Mesenteric fat pad (tissue), 1 donor: ENCODE measurements at regions not wholly inside any gene's neighbourhood (a gene's known extent, or its start where the extent isn't known, plus 50 kb on each side); places are given as distances from the start of the nearest gene placed in this dataset.

ENCODE experiments used
- DNase-seq: peaks from one replicate; pipeline ENCODE4 v3.0.0-alpha.2; 2020; ENCODE audit warnings: low spot score
- donor health status: DM: yes; HTN: yes; CAD: no.

DNA sequence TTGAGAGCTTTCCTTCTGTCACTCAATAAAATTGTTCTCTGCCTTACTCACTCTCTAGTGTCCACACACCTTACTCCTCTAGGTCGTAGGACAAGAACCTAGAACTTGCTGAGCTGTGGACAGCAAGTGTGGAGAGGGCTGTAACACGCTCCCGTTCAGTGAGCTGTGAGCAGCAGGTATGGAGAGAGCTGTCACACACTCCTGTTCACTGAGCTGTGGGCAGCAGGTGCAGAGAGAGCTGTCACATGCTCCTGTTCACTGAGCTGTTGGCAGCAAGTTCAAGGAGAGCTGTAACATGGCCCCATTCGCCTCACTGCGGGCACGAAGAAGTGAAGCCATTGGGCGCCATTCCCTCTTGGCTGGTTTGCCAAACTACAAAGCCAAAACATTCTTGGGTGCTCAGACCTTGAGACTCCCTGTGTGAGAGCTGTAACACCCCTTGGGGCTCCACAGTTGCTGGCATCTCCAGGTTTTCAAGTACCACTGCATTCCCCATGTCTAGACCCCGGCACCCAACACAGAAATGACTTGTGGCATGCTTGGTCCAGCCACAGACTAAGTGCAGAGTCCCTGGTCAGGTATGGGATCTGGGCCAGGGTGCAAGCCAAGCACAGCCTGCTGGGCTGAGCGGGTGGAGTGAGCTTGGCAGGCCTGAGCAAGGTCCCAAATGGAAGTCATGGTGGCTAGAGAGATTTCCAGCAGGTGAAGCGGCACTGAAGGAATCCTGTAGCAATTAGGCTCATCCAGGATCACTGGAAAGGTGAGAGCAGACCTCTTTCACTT is 608.0 kb upstream of the CDH8 start:
- DNase-seq, result no peak

DNA sequence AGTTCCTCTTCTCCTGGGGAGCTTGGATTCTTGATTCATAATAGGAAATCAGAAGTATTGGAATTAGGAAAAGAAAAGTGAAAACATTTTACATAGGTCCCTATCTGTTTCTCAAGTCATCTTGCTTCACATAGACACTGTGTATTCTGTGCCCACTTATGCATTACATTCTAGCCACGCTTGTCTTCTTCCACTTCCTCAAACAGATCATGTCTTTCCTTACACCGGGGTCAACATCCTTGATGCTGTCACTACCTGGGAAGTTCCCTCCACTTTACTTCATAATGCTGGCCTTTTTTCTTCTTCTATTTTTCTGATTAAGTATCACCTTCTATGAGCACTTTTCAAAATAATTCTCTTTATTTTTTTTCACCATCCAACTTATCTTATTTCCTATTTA is 606.4 kb upstream of the CDH8 start:
- DNase-seq, result no peak

- DNase-seq, result no peak
These were observed 603.7 kb upstream of the CDH8 start for GRCh38 chr16:62639890-62640289.

DNA sequence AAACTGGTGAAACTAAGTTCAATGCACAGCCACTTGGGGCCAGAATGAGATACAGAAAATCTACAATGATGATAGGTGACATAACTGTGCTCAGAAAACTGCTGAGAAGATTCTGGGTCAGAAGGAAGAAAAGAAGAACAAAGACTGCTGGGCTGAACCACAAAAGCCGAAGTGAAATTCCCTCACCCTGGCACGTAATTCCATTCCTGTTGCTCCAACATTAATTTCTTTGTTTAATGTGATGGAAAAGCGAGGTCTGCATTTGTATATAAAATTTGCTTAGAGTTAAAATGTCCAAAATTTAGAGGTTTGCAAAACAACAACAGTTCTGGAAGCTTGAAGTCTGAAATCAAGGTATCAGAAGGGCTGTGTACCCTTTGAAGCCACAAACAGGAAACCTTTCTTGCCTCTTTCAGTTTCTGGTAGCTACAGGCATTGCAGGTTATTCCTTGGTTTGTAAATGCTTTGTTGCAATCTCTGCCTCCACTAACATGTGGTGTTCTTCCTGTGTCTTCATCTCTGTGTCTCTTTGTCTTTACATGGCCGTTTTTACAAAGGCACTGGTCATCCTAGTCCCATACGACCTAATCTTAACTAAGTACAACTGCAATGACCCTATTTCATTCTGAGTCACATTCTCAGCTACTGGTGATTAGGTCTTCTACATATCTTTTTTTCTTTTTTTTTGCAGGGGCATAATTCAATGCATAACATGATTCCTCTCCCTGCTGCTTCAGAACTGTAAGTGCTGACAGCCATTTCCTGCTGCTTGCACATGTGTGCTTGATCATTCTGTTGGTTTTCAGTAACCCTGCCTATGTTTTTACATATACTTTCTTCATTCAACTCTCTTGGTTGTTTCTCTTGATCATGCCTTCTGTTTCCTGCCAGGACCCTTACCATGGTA is 603.0 kb upstream of the CDH8 start:
- no peak for DNase-seq

GRCh38 chr16:62638324-62638911 is 602.2 kb upstream of the CDH8 start:
- DNase-seq, result no peak

DNA sequence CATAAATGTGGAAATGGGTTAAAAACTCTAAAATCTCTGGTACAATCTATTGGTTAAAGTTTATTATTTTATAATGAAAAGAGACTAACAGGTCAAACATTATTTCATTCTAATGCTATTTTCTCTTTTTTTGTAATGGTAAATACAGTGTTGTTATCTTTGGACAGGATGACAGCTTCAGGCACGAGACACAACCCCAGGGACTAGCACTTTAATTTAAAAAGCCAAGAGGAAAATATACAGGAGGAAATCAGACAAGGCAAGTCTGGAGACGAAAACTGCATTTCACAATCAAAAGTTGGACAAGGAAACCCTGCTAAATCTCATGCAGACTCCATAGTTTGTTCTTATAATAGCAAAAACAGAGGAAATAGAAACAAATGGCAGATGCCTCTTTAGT is 589.1 kb upstream of the CDH8 start:
- no peak for DNase-seq

GRCh38 chr16:62620275-62620674 is 584.0 kb upstream of the CDH8 start:
- DNase-seq, result no peak

DNA sequence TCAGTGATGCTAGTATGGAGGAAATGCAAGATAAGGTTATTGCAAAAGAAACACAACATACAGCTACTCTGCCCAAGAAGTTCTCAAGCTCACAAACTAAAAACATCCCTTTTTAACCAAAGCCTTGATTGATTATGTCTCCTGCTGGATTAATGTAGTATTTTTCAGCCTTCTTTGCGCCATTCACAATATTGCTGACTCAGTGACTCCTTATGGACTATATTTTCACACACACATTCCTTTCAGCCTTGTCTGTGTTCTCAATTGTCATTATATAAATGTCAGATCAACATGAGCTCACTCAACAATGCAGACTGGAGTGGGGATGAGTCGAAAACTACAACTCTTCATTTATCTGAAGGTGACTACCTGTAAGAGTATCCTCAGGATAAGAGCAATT is 579.3 kb upstream of the CDH8 start:
- DNase-seq, result no peak

GRCh38 chr16:62610291-62610690 is 574.1 kb upstream of the CDH8 start:
- no peak for DNase-seq

DNA sequence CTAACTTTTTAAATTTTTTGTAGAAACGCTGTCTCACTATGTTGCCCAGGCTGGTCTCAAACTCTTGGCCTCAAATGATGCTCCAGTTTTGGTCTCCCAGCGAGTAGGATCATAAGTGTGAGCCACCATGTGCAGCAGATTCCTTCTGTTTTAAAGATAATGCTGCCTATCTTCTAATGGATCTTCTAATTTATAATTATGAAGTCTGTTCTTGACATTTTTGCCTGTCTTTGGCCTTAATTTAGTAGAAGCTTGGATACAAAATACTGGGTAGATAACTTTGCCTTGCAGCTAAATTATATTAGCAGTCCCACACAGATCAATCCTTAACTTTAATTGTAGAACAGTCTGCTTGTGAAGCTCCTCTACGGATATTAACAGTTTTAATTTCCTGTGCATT is 566.6 kb upstream of the CDH8 start:
- DNase-seq, result no peak

- DNase-seq, result no peak
These were observed 561.6 kb upstream of the CDH8 start for GRCh38 chr16:62597875-62598274.

GRCh38 chr16:62596584-62596983 is 560.3 kb upstream of the CDH8 start:
- DNase-seq, result no peak

DNA sequence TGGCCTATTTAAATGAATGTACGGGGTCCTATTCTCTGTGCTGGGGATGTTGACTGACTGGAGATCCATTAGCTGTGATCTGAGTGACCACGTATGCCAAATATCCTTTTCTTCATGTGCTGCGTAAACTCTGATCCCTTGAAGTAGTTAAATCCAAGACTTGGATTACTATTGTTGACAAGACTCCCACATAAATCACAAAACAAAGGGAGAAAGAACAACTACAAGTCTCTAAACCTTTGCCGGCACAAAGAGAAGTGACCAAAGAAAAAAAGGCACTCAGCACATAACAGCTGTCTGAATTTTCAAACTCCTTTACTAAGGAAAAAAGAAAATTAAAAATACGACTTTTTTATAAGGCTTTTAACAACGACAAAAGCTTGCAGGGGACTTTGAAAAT is 559.9 kb upstream of the CDH8 start:
- DNase-seq, result no peak

- DNase-seq, result no peak
These were observed 550.1 kb upstream of the CDH8 start for GRCh38 chr16:62586128-62586862.

DNA sequence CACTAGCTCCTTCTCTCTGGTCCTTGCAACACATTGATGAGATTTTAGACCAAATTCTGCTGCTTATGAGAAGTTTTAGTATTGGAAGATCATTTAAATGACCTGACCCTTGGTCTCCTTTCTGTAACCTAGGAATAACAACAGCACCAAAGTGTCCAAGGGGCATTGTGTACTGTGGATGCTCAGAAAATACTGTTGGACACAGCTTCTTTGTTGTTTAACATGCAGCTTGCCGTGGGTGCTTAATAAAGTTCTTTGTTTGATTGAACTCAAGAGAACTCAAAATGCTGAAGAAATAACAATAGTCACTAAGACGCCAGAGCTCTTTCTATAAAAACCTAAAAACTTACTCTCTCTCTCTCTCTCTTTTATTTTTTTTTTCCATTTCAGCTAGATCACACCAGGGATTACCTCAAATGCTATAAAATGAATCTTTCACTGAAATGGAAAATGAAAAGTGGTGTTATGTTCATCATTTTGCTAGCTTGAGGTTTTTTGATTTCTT is 548.9 kb upstream of the CDH8 start:
- DNase-seq, result no peak

DNA sequence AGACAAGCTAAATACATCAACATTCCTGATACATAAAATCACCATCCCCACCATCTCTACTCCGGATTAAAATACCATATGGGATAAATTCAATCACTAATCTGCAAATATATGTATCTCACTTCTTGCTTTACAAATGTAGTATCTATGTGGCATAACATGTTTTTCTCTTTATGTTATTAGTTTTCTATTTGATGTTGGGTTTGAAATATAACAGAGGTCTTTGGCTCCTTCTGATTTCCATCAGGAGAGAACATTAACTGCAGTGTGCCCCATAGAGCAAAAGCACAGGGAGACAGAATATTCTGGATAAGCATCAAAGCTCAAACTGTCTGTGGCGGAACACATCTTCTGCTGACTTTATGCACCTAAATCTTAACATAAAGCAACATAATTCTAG is 547.2 kb upstream of the CDH8 start:
- DNase-seq, result no peak

GRCh38 chr16:62573466-62573865 is 537.2 kb upstream of the CDH8 start:
- DNase-seq, result no peak

- no peak for DNase-seq
These were observed 532.7 kb upstream of the CDH8 start for GRCh38 chr16:62568926-62569325.

GRCh38 chr16:62565706-62566105 is 529.5 kb upstream of the CDH8 start:
- DNase-seq, result no peak

- DNase-seq, result no peak
These were observed 528.1 kb upstream of the CDH8 start for GRCh38 chr16:62564291-62564690.

- DNase-seq, result no peak
These were observed 525.9 kb upstream of the CDH8 start for GRCh38 chr16:62562121-62562520.
